Gastroesophageal sphincter (tissue), 4 donors: ENCODE measurements at regions not wholly inside any gene's neighbourhood (a gene's known extent, or its start where the extent isn't known, plus 50 kb on each side); places are given as distances from the start of the nearest gene placed in this dataset.
A peak's percentile ranks its signal among the peaks of the same experiment; 100 is the strongest.

Experiments
- ATAC-seq: fragments of 150-250 bp; one replicate; pipeline ENCODE4 v1.9.1; 2016; ENCODE audit warnings: mild to moderate bottlenecking, moderate library complexity
- H3K27ac ChIP-seq, 4 donors: fragments of 200-600 bp; sonication (generic) in 3 of 4; 1 replicate in 3 of 4; 2 replicates in 1 of 4; pipeline ENCODE4 v1.5.1; 2016 to 2019
- H3K27me3 ChIP-seq: fragments of 200-600 bp; sonication (generic); one replicate; pipeline ENCODE4 v1.5.1; 2019
- H3K36me3 ChIP-seq, 2 donors: fragments of 200-600 bp; sonication (generic); one replicate each; pipeline ENCODE4 v1.5.1; 2019; ENCODE audit warnings: control low read depth in 1 of 2
- H3K4me1 ChIP-seq, 3 donors: fragments of 200-600 bp; sonication (generic); 1 replicate in 2 of 3; 2 replicates in 1 of 3; pipeline ENCODE4 v1.5.1; 2016 to 2019; ENCODE audit warnings: control low read depth in 2 of 3
- H3K4me3 ChIP-seq, 2 donors: fragments of 200-600 bp; sonication (generic); one replicate each; pipeline ENCODE4 v1.5.1; 2019; ENCODE audit warnings: mild to moderate bottlenecking in 1 of 2, moderate library complexity in 1 of 2
- H3K9me3 ChIP-seq, 3 donors: fragments of 200-600 bp; sonication (generic); one replicate each; pipeline ENCODE4 v1.5.1; 2017 to 2019; ENCODE audit warnings: control low read depth in 2 of 3
- CTCF ChIP-seq, 4 experiments: fragments of 200-600 bp in 2 of 4; fragments of 450-650 bp in 2 of 4; sonication (generic) in 1 of 4; IDR thresholded peaks; one replicate each; pipeline ENCODE4 v1.5.1; 2017 to 2019; ENCODE audit warnings: antibody characterized with exemption in 4 of 4, mild to moderate bottlenecking in 2 of 4, moderate library complexity in 2 of 4
- EP300 ChIP-seq: sonication (generic); formaldehyde crosslinking; IDR thresholded peaks from one replicate; pipeline ENCODE4 v1.6.1; 2017; ENCODE audit warnings: antibody characterized with exemption, mild to moderate bottlenecking
- POLR2A ChIP-seq, 2 donors: fragments of 450-650 bp; IDR thresholded peaks; one replicate each; pipeline ENCODE4 v1.6.1; 2017; ENCODE audit warnings: antibody characterized with exemption in 2 of 2, mild to moderate bottlenecking in 2 of 2, moderate library complexity in 1 of 2
- POLR2AphosphoS5 ChIP-seq: sonication (generic); formaldehyde crosslinking; IDR thresholded peaks from one replicate; pipeline ENCODE4 v1.6.1; 2017; ENCODE audit warnings: antibody characterized with exemption
- WGBS, 2 donors: methylation state at CpG; one replicate each; pipeline ENCODE4 v1.1.5; 2018; ENCODE audit warnings: low coverage in 1 of 2; 5-methylcytosine and 5-hydroxymethylcytosine counted together

- H3K9me3 ChIP-seq = peaks cover 0 to 12% (median 0%) of the 10 kb centered on the region in 3 donors
- H3K36me3 ChIP-seq = no peaks in the 10 kb centered on the region
- no peaks in the 10 kb centered on the region for H3K27me3 ChIP-seq
- TF ChIP-seq EP300 = no peak
- no peak for TF ChIP-seq POLR2A (IDR thresholded peaks at IDR 0.05)
- no peak for TF ChIP-seq POLR2AphosphoS5
- TF ChIP-seq CTCF (IDR thresholded peaks at IDR 0.05) = no peak
- no peak overlapping the region for H3K27ac ChIP-seq
- 33% methylated on average over 1 of the region's 1 CpG; no CpG with 5 or more reads in 1 of the 2 donors for WGBS, 2 donors
- no peak for ATAC-seq
- no peak overlapping the region for H3K4me3 ChIP-seq
- no peaks in the 10 kb centered on the region for H3K4me1 ChIP-seq
Observed at GRCh38 chr7:32335107-32335506, 155.1 kb downstream of the LSM5 start.

- H3K9me3 ChIP-seq = peaks cover 0 to 12% (median 0%) of the 10 kb centered on the region in 3 donors
- no peak for TF ChIP-seq POLR2A (IDR thresholded peaks at IDR 0.05)
- no peak for TF ChIP-seq CTCF (IDR thresholded peaks at IDR 0.05)
- TF ChIP-seq EP300 = no peak
- TF ChIP-seq POLR2AphosphoS5 = no peak
- no peaks in the 10 kb centered on the region for H3K4me1 ChIP-seq
- 85 to 89% methylated on average over 4 to 5 of the region's 5 CpGs for WGBS, 2 donors
- no peak overlapping the region for H3K4me3 ChIP-seq
- H3K27ac ChIP-seq = no peak overlapping the region
- H3K36me3 ChIP-seq = no peaks in the 10 kb centered on the region
- H3K27me3 ChIP-seq = no peaks in the 10 kb centered on the region
- ATAC-seq = no peak
Observed at GRCh38 chr7:32330602-32331001, 159.6 kb downstream of the LSM5 start.

GRCh38 chr7:32326078-32326477, 164.1 kb downstream of the LSM5 start:
- Histone ChIP-seq H3K4me3 (no peak overlapping the region), H3K9me3 (no peaks in the 10 kb centered on the region), H3K27ac (no peak overlapping the region), H3K4me1 (no peaks in the 10 kb centered on the region), H3K27me3 (no peaks in the 10 kb centered on the region), H3K36me3 (no peaks in the 10 kb centered on the region)
- ATAC-seq = no peak
- TF ChIP-seq POLR2AphosphoS5 (no peak), EP300 (no peak), POLR2A (IDR thresholded peaks at IDR 0.05) (no peak), CTCF (IDR thresholded peaks at IDR 0.05) (no peak)
- WGBS, 2 donors = 31 to 75% methylated on average over 1 of the region's 1 CpG

- 90% methylated on average over 2 of the region's 3 CpGs; no CpG with 5 or more reads in 1 of the 2 donors for WGBS, 2 donors
- no peaks in the 10 kb centered on the region for H3K36me3 ChIP-seq
- no peaks in the 10 kb centered on the region for H3K9me3 ChIP-seq
- peaks cover 5% of the 10 kb centered on the region for H3K27me3 ChIP-seq
- no peak for ATAC-seq
- peaks cover 0 to 5% (median 0%) of the 10 kb centered on the region in 3 donors for H3K4me1 ChIP-seq
- no peak overlapping the region for H3K27ac ChIP-seq
- H3K4me3 ChIP-seq = no peak overlapping the region
- TF ChIP-seq EP300 = no peak
- TF ChIP-seq POLR2A (IDR thresholded peaks at IDR 0.05) = no peak
- TF ChIP-seq POLR2AphosphoS5 = no peak
- TF ChIP-seq CTCF (IDR thresholded peaks at IDR 0.05) = no peak
Observed at GRCh38 chr7:32323712-32324111, 166.5 kb downstream of the LSM5 start.

- no peak for ATAC-seq
- no peak overlapping the region for H3K27ac ChIP-seq
- peaks cover 0 to 12% (median 0%) of the 10 kb centered on the region in 3 donors for H3K4me1 ChIP-seq
- no peaks in the 10 kb centered on the region for H3K9me3 ChIP-seq
- H3K27me3 ChIP-seq = peaks cover 17% of the 10 kb centered on the region
- no peaks in the 10 kb centered on the region for H3K36me3 ChIP-seq
- TF ChIP-seq EP300 = no peak
- no peak for TF ChIP-seq POLR2A (IDR thresholded peaks at IDR 0.05)
- TF ChIP-seq POLR2AphosphoS5 = no peak
- TF ChIP-seq CTCF (IDR thresholded peaks at IDR 0.05) = no peak
- 8 to 17% methylated on average over 12 to 15 of the region's 19 CpGs for WGBS, 2 donors
- peak overlapping the region in 1 of 2 donors; percentile 41 for H3K4me3 ChIP-seq
Observed at GRCh38 chr7:32319012-32319382, 171.2 kb downstream of the LSM5 start.
